NB4 (cell line): ENCODE measurements at regions not wholly inside any gene's neighbourhood (a gene's known extent, or its start where the extent isn't known, plus 50 kb on each side); places are given as distances from the start of the nearest gene placed in this dataset.

Experiments used
- POLR2A ChIP-seq: IDR thresholded peaks from 2 replicates; pipeline ENCODE4 v1.6.1; 2011; ENCODE audit warnings: mild to moderate bottlenecking; ENCODE audit not compliant: insufficient read length; ENCODE audit errors: extremely low read depth
- TF ChIP-seq, protein P1 (sequence below): IDR thresholded peaks from one replicate; pipeline ENCODE4 v1.5.1; 2012; ENCODE audit warnings: low read depth, low read length

DNA sequence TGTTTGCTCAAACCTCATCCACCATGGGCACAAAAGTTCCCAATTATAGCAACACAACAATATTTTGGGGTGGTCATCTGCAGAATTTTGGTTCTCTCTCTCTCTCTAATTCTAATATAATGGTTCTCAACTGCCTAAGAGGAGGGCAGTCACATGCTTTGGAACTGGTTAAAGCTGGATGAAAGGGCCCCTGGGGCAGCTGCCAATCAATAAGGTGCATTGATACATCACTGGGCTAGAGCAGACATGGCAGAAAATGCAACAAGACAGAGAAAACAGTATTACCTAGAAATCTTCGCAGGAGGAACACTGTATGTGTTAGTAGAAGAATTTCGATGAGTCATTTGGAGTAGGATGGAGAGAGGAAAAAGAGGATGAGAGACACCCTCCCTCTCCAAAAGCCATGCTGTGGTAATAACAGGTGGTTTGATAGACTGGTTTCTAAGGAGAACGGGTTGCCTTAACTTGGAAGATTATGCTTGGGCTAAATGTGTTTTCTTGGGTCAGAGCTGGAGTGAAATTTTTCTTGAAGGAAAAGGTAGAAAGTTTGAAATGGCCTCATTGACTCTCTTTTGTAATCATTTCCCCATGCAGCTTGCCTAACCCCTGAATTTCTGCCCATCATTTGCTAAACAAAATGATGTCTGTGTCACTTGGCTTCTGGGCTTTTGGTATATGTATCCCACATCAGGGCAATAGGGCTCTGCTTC, 67.1 kb upstream of the HIF1A start:
- TF ChIP-seq, protein P1, sequence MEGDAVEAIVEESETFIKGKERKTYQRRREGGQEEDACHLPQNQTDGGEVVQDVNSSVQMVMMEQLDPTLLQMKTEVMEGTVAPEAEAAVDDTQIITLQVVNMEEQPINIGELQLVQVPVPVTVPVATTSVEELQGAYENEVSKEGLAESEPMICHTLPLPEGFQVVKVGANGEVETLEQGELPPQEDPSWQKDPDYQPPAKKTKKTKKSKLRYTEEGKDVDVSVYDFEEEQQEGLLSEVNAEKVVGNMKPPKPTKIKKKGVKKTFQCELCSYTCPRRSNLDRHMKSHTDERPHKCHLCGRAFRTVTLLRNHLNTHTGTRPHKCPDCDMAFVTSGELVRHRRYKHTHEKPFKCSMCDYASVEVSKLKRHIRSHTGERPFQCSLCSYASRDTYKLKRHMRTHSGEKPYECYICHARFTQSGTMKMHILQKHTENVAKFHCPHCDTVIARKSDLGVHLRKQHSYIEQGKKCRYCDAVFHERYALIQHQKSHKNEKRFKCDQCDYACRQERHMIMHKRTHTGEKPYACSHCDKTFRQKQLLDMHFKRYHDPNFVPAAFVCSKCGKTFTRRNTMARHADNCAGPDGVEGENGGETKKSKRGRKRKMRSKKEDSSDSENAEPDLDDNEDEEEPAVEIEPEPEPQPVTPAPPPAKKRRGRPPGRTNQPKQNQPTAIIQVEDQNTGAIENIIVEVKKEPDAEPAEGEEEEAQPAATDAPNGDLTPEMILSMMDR: no peak
- no peak for TF ChIP-seq POLR2A
